Left colon (tissue), 2 donors: ENCODE measurements at regions not wholly inside any gene's neighbourhood (a gene's known extent, or its start where the extent isn't known, plus 50 kb on each side); places are given as distances from the start of the nearest gene placed in this dataset.
"Not testable (repeated sequence)": the region's sequence is repeated elsewhere in the genome, so short reads cannot be mapped to it uniquely, and the experiment has no call there.

Source experiments
- ATAC-seq: fragments of 200-7000 bp; cut with Tn5 transposase; one replicate; pipeline ENCODE4 v1.9.1; 2020; ENCODE audit warnings: mild to moderate bottlenecking, moderate library complexity
- DNase-seq, 2 donors: peaks; one replicate each; pipeline ENCODE4 v3.0.0-alpha.2; 2020
- intact Hi-C, 2 donors: fragments of 100-400 bp; cut with DNase I in 1 of 2; cut with micrococcal nuclease in 1 of 2; formaldehyde crosslinking; loops; one replicate each; pipeline versions ENCODE4 v1.11.2 to v1.14.0; 2022; cut with DNase I, micrococcal nuclease
- donor health status: DM: no; HTN: no; CAD: no.
- donor health status: DM: yes; HTN: yes; CAD: no.

DNA sequence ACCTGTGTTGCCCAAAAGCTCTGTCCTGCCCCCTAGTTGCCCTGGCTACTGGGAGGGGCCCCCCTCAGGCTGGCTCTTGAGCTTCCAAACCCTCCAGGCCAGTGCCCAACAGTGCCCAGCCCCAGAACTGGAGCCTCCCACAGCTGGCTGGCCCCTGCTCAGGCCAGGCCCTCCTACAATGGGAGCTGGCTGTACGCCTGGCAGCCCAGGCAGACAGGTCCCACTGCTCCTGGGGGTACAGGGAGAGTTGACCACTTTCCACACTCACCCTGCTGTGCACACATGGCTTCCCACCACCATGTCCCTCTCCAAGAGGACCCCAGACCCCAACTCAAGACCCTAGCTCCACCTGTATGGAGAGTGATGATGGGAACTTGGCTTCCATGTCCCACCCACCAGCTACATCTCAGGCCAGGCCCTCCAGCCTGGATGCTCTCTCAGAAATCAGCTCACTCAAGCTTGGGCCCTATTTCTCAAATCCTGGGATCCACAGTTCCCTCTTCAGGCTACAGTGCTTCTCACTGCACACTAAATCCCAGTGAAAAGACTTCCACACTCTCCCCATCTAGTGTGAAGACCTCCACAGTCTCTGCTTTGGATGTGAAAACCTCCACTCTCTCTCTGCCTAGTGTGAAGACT, 92.6 kb downstream of the OAT start:
- intact Hi-C loops, result no loop called here
- DNase-seq (no peak), ATAC-seq (no peak)

GRCh38 chr10:124325633-124325914, 93.1 kb downstream of the OAT start:
- intact Hi-C loops, result no loop called here
- ATAC-seq (no peak), DNase-seq (no peak)

DNA sequence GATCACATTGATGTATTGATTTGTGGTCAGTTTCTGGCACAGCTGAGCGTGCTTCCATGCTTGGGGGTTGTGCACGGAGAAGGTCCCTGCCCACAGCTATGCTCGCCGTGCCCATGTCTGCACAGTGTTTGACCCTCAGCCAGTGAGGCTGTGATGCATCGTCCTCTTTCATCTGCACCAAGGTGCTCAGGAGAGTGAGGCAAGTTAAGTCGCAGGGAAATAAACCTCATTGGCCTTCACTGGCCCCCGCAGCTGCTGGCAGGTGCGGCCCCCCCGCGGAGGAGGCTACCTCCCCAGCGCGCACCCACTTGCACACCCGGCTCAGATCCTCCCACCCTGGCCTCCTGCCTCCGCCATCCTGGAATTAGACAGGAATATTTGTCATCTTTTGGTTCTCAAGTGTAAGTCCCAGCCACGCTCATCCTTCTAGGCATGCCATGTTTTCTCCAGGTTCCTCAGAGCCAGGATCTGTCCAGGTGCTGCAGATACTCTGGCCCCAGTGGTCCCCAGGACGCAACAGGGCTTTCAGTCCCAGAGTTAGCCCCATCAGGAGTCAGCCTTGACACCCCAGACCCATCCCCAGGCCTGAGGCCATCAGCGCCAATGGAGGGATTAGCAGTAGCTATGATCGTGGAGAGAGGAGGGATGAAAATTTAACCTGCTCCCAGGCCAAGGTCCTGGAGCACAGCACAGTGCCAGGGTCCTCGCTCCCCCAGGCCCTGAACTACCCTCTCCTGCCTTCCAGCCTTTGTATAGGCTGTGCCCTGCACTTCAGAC, 93.7 kb downstream of the OAT start:
- intact Hi-C loops, result no loop called here
- no peak for DNase-seq
- no peak for ATAC-seq

DNA sequence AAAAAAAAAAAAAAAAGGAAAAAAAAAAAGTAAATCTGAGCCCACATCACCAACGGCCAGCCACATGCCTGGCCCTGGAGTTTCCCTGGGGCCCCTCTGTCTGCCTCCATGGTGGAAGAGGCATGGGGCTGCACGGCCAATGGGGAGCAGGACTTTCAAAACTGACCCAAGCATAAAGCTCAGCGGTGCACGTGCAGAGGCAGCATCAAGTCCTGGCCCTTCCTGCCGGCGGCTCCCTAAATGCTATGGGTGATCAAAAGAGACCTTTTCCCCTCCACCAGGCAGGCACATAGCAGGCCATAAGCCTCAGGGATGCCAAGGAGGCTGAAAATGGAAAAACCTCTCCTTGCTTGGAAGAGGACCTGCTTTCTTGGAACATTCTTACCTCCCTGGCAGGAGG, 94.3 kb downstream of the OAT start:
- no peak for DNase-seq
- no peak for ATAC-seq

GRCh38 chr10:124323806-124324205, 94.9 kb downstream of the OAT start:
- DNase-seq (no peak), ATAC-seq (no peak)
- intact Hi-C loops, result no loop called here

More for the DNA sequence above, 94.3 kb downstream of the OAT start:
- intact Hi-C loops, result no loop called here

- no peak for DNase-seq
- ATAC-seq, result no peak
- intact Hi-C loops, result no loop called here
Measured at GRCh38 chr10:124323111-124323725, 95.5 kb downstream of the OAT start.

- intact Hi-C loops, result no loop called here
- no peak for DNase-seq
- no peak for ATAC-seq
Measured at GRCh38 chr10:124322191-124322980, 96.3 kb downstream of the OAT start.

DNA sequence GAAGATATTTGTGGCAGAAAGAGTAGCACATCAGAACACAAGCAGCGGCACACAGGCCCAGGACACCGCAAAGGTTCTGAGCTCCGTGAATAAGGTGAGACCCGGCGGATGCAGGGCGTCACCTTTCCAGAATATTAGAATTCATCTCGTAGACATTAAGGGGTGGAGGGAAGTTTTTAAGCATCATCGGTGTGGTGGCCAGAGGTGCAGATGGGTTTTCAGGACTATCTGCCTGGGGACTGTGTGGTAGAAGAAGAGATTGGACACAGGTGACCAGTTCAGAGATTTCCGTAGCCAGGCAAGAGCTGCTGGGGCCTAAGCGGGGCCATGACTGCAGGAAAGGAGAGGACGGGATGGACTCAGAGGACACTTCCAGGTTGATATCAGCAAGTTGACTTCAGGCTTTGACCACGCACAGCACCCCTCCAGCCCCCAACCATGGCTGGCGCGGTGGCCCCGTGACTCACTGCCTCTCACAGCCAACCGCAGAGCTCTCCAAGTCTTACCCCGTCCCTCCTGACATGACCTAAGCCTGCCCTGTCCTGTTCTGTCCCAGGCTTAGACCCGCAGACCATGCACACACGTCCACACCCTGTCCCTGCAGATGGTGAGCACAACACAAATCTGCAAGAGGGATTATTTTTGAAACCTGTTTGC, 97.2 kb downstream of the OAT start:
- intact Hi-C loops, result no loop called here
- no peak for DNase-seq
- ATAC-seq, result no peak

- intact Hi-C loops, result no loop called here
- no peak for ATAC-seq
- no peak for DNase-seq
Measured at GRCh38 chr10:124320778-124321432, 97.8 kb downstream of the OAT start.

DNA sequence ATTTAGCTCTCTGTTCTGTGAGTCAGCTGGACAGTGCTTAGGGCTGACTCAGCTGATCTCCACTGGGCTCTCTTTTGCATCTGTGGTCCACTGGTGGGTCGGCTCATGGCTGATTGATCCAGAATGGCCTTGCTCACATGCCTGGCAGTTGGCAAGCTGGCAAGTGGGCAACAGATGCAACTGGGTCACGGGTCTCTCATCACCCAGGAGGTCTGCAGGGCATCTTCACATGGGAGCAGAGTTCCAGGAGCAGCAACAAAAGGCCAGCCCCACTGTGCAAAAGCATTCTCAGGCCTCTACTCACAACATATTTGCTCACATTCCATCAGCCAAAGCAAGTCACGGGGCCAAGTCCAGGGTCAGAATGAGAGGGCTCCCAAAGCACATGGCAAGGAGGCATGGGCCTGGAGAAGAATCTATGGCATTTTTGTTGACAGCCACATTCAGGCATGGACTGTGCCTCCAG, 98.8 kb downstream of the OAT start:
- intact Hi-C loops, result no loop called here
- no peak for DNase-seq
- no peak for ATAC-seq

DNA sequence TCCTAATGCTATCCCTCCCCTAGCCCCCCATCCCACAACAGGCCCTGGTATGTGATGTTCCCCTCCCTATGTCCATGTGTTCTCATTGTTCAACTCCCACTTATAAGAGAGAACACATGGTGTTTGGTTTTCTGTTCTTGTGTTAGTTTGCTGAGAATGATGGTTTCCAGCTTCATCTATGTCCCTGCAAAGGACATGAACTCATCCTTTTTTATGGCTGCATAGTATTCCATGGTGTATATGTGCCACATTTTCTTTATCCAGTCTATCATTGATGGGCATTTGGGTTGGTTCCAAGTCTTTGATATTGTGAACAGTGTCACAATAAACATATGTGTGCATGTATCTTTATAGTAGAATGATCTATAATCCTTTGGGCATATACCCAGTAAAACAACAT, 99.2 kb downstream of the OAT start:
- ATAC-seq, DNase-seq, intact Hi-C loops: not testable (repeated sequence)

DNA sequence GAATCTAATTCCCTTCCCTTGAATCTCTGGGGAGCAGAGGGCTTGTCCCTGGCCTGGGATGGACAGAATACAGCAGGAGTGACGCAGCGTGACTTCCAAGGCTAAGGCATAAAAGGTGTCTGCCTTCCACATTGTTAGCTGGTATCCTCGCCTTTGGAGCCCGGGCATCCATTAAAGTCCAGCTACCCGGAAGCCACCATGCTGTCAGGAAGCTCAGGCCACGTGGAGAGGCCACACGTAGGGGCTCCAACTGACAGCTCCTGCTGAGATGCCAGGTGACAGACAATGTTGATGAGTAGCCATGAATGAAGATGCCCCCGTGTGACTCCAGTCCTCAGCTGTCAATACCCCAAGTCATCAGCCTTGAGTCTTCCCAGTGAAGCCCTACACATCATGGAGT, 99.9 kb downstream of the OAT start:
- ATAC-seq (no peak), DNase-seq (no peak)
- intact Hi-C loops, result no loop called here

GRCh38 chr10:124318076-124318475, 100.6 kb downstream of the OAT start:
- ATAC-seq, result no peak
- no peak for DNase-seq
- intact Hi-C loops, result no loop called here

- intact Hi-C loops, result no loop called here
Measured at GRCh38 chr10:124316326-124316725, 102.4 kb downstream of the OAT start.

GRCh38 chr10:124315591-124316270, 103.0 kb downstream of the OAT start:
- intact Hi-C loops, result no loop called here
- ATAC-seq (no peak), DNase-seq (no peak)

More at GRCh38 chr10:124316326-124316725, 102.4 kb downstream of the OAT start:
- DNase-seq, result no peak
- no peak for ATAC-seq

GRCh38 chr10:124313374-124313773, 105.3 kb downstream of the OAT start:
- ATAC-seq (no peak), DNase-seq (no peak)
- intact Hi-C loops, result no loop called here

DNA sequence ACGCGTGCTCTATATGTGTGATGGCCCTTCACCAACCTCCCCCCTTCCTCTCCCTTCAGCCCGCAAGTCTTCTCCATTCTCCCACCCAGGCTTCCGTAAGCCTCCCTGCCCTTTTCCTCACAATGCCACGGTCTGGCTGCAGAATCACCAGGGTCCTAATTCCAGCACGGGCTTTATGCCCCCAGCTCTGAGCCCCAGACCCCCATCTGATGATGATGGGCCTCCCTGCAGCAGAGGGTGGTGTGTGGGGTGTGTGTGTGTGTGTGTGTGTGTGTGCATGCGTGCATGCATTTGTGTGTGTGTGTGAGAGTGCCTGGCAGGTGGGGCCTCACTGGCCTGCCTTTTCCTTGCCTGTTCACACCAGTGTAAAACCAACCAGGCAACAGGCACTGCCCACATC, 109.9 kb downstream of the OAT start:
- no peak for DNase-seq
- intact Hi-C loops, result no loop called here
- no peak for ATAC-seq

DNA sequence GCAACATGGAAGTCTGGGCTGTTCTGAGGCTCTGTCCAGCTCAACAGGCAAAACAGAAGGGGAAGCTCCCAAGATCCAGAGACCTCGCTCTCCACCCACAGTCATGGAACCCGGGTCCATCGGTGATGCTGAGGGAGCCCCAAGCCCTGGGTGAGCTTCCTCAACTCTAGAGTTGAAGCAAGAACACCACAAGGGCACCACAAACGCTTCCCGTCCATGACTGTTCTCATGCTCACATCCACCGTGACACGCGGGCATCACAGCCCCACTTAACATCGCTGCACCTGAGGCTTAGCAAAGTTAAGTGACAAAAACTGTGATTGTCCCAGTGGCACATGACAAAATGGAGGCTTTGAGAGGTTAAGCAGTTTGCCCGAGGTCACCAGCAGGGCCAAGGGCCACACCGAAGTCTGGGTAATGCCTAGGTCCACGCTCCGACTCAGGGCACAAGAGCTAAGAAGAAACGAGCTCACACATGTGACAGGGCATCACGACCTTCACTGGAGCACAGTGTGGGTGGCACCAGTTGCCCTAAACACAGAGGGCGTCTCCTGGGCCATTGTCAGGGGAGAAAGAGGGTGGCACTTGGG, 110.6 kb downstream of the OAT start:
- no peak for DNase-seq

More for the DNA sequence above, 110.6 kb downstream of the OAT start:
- ATAC-seq, result no peak
- intact Hi-C loops, result no loop called here
